Esophagus muscularis mucosa (tissue), 4 donors: ENCODE measurements at regions not wholly inside any gene's neighbourhood (a gene's known extent, or its start where the extent isn't known, plus 50 kb on each side); places are given as distances from the start of the nearest gene placed in this dataset.

Experiments used
- EP300 ChIP-seq: sonication (generic); formaldehyde crosslinking; IDR thresholded peaks from one replicate; pipeline ENCODE4 v1.6.1; 2017; ENCODE audit warnings: antibody characterized with exemption
- POLR2A ChIP-seq: fragments of 450-650 bp; IDR thresholded peaks from one replicate; pipeline ENCODE4 v1.6.1; 2017; ENCODE audit warnings: antibody characterized with exemption, moderate library complexity, mild to moderate bottlenecking, low read depth
- TF ChIP-seq, protein P1 (sequence below), 3 experiments: fragments of 200-600 bp in 2 of 3; fragments of 450-650 bp in 1 of 3; sonication (generic) in 2 of 3; IDR thresholded peaks; one replicate each; pipeline ENCODE4 v1.5.1; 2017 to 2019; ENCODE audit warnings: antibody characterized with exemption in 3 of 3, mild to moderate bottlenecking in 2 of 3, moderate library complexity in 1 of 3

DNA sequence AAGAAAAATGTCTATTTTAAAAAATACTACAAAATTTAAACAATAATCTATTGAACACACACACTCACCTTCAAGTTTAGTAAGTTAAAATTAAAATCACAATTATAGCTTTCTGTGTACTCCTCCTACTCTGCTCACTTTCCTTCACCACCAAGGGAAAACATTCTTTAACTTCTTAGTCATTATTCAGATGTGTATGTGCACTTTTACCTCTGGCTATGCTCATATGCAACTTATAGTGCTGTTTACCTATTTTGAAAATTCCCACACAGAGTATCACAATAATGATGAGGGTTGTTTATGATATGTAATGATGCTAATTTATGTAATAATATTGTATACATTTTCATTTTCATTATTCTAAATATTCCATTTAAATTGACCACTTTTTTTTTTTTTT lies 661.4 kb downstream of the MRPL39 start:
- TF ChIP-seq, protein P1, sequence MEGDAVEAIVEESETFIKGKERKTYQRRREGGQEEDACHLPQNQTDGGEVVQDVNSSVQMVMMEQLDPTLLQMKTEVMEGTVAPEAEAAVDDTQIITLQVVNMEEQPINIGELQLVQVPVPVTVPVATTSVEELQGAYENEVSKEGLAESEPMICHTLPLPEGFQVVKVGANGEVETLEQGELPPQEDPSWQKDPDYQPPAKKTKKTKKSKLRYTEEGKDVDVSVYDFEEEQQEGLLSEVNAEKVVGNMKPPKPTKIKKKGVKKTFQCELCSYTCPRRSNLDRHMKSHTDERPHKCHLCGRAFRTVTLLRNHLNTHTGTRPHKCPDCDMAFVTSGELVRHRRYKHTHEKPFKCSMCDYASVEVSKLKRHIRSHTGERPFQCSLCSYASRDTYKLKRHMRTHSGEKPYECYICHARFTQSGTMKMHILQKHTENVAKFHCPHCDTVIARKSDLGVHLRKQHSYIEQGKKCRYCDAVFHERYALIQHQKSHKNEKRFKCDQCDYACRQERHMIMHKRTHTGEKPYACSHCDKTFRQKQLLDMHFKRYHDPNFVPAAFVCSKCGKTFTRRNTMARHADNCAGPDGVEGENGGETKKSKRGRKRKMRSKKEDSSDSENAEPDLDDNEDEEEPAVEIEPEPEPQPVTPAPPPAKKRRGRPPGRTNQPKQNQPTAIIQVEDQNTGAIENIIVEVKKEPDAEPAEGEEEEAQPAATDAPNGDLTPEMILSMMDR (IDR thresholded peaks at IDR 0.05): no peak
- no peak for TF ChIP-seq EP300
- TF ChIP-seq POLR2A: no peak
